A673 (cell line): ENCODE measurements at regions not wholly inside any gene's neighbourhood (a gene's known extent, or its start where the extent isn't known, plus 50 kb on each side); places are given as distances from the start of the nearest gene placed in this dataset.

ENCODE experiments used
- EZH2 ChIP-seq: fragments of 200-600 bp; sonication (generic); IDR thresholded peaks from 2 replicates; pipeline ENCODE4 v1.6.1; 2017; ENCODE audit warnings: borderline replicate concordance, low read depth, mild to moderate bottlenecking, mixed read lengths, antibody characterized with exemption, low read length; ENCODE audit not compliant: poor library complexity, severe bottlenecking
- TF ChIP-seq, protein P1 (sequence below): fragments of 300-800, 200-600 bp; sonication (generic); conservative IDR thresholded peaks from 2 replicates; pipeline ENCODE4 v1.5.1; 2017; ENCODE audit warnings: low read depth, mild to moderate bottlenecking, antibody characterized with exemption, low read length, moderate library complexity, mixed read lengths

DNA sequence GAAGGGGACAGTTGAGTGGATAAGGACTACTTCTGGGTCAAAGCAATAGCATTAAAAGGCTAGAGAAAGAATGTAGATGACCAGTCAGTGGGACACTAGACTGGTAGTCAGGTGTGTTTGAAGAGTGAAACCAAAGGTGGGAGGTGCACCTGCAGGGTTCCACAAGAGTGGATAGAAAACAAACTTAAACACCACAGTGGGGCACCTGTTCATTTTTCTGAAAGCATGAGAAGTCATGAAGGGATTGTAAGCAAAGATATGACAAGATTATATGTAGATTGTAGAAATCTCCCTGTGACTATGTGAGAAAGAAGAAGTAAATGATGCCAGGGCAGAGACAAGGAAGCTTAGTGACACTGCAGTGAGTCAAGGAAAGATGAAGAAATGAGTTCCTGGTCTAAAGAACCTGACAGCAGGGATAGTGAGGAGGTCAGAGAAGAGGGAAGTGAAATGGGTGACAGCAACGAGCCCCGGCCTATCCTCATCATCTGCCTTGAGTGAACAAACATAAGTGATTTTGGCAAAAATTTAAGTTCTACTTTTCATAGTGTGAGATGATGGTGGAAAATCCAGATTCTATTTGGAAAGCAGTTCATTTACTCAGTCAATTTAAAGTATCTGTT, 296.9 kb downstream of the TLE4 start:
- TF ChIP-seq, protein P1, sequence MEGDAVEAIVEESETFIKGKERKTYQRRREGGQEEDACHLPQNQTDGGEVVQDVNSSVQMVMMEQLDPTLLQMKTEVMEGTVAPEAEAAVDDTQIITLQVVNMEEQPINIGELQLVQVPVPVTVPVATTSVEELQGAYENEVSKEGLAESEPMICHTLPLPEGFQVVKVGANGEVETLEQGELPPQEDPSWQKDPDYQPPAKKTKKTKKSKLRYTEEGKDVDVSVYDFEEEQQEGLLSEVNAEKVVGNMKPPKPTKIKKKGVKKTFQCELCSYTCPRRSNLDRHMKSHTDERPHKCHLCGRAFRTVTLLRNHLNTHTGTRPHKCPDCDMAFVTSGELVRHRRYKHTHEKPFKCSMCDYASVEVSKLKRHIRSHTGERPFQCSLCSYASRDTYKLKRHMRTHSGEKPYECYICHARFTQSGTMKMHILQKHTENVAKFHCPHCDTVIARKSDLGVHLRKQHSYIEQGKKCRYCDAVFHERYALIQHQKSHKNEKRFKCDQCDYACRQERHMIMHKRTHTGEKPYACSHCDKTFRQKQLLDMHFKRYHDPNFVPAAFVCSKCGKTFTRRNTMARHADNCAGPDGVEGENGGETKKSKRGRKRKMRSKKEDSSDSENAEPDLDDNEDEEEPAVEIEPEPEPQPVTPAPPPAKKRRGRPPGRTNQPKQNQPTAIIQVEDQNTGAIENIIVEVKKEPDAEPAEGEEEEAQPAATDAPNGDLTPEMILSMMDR, result no peak
- no peak for TF ChIP-seq EZH2
